Uterus (tissue), 2 donors: ENCODE measurements at regions not wholly inside any gene's neighbourhood (a gene's known extent, or its start where the extent isn't known, plus 50 kb on each side); places are given as distances from the start of the nearest gene placed in this dataset.

Experiments used
- CTCF ChIP-seq, 4 experiments: fragments of 200-600 bp in 2 of 4; fragments of 450-650 bp in 2 of 4; sonication (generic) in 2 of 4; IDR thresholded peaks; one replicate each; pipeline ENCODE4 v1.5.1; 2016 to 2019; ENCODE audit warnings: antibody characterized with exemption in 4 of 4, mild to moderate bottlenecking in 2 of 4, moderate library complexity in 1 of 4
- POLR2A ChIP-seq, 2 donors: fragments of 450-650 bp; IDR thresholded peaks; one replicate each; pipeline ENCODE4 v1.6.1; 2016; ENCODE audit warnings: antibody characterized with exemption in 2 of 2, mild to moderate bottlenecking in 1 of 2, moderate library complexity in 1 of 2

GRCh38 chr1:30259631-30260030, 463.8 kb downstream of the MATN1 start:
- TF ChIP-seq CTCF (IDR thresholded peaks at IDR 0.05) (no peak), POLR2A (IDR thresholded peaks at IDR 0.05) (no peak)
